Neuronal stem cell (in vitro differentiated cells): ENCODE measurements at regions not wholly inside any gene's neighbourhood (a gene's known extent, or its start where the extent isn't known, plus 50 kb on each side); places are given as distances from the start of the nearest gene placed in this dataset.
"Not testable (repeated sequence)": the region's sequence is repeated elsewhere in the genome, so short reads cannot be mapped to it uniquely, and the experiment has no call there.

Source experiments
- DNase-seq: peaks from one replicate; pipeline ENCODE4 v3.0.0-alpha.2; 2013; ENCODE audit warnings: low spot score
- H2AFZ ChIP-seq: one replicate; pipeline ENCODE4 v1.6.1; 2013; ENCODE audit warnings: mild to moderate bottlenecking, low read length, inconsistent platforms
- H2AK5ac ChIP-seq: 2 replicates; pipeline ENCODE4 v1.6.1; 2013; ENCODE audit warnings: low read depth, mild to moderate bottlenecking, inconsistent platforms, low read length, moderate library complexity, mixed read lengths
- H2BK120ac ChIP-seq: 2 replicates; pipeline ENCODE4 v1.6.1; 2013; ENCODE audit warnings: low read depth, mild to moderate bottlenecking, inconsistent platforms, low read length, moderate library complexity, mixed read lengths
- H2BK12ac ChIP-seq: one replicate; pipeline ENCODE4 v1.6.1; 2013; ENCODE audit warnings: low read length, inconsistent platforms
- H2BK15ac ChIP-seq: 2 replicates; pipeline ENCODE4 v1.6.1; 2013; ENCODE audit warnings: mild to moderate bottlenecking, low read length, inconsistent platforms, mixed read lengths
- H2BK5ac ChIP-seq: one replicate; pipeline ENCODE4 v1.6.1; 2013; ENCODE audit warnings: inconsistent platforms, mild to moderate bottlenecking, low read length, moderate library complexity
- H3K14ac ChIP-seq: one replicate; pipeline ENCODE4 v1.6.1; 2013; ENCODE audit warnings: low read length, inconsistent platforms
- H3K18ac ChIP-seq: 2 replicates; pipeline ENCODE4 v1.6.1; 2013; ENCODE audit warnings: low read length, inconsistent platforms
- H3K23ac ChIP-seq: 2 replicates; pipeline ENCODE4 v1.6.1; 2013; ENCODE audit warnings: low read depth, mild to moderate bottlenecking, mixed read lengths, low read length, inconsistent platforms; ENCODE audit not compliant: poor library complexity
- H3K27ac ChIP-seq: replicated peaks from 3 replicates; pipeline ENCODE4 v1.5.1; 2013; ENCODE audit warnings: low read length, inconsistent platforms
- H3K27me3 ChIP-seq, 3 experiments: 2 replicates each; pipeline ENCODE4 v1.6.1; 2013; ENCODE audit warnings: low read length in 3 of 3, mild to moderate bottlenecking in 2 of 3, inconsistent platforms in 1 of 3, low read depth in 1 of 3, mixed read lengths in 1 of 3, moderate library complexity in 1 of 3; ENCODE audit not compliant: control insufficient read depth in 3 of 3, insufficient read depth in 3 of 3
- H3K36me3 ChIP-seq, 2 donors: replicated peaks in 1 of 2; 2 replicates each; pipeline ENCODE4 v1.6.1; 2013; ENCODE audit warnings: low read length in 2 of 2; ENCODE audit not compliant: control insufficient read depth in 2 of 2, insufficient read depth in 2 of 2
- H3K4ac ChIP-seq: 2 replicates; pipeline ENCODE4 v1.6.1; 2013; ENCODE audit warnings: inconsistent platforms, mild to moderate bottlenecking, low read length, moderate library complexity
- H3K4me1 ChIP-seq, 2 donors: 1 replicate in 1 of 2; 2 replicates in 1 of 2; pipeline ENCODE4 v1.6.1; 2013; ENCODE audit warnings: low read length in 2 of 2, low read depth in 1 of 2; ENCODE audit not compliant: control insufficient read depth in 2 of 2, insufficient read depth in 1 of 2
- H3K4me2 ChIP-seq: one replicate; pipeline ENCODE4 v1.6.1; 2013; ENCODE audit warnings: mild to moderate bottlenecking, low read length, inconsistent platforms; ENCODE audit not compliant: insufficient read depth, poor library complexity, severe bottlenecking
- H3K4me3 ChIP-seq, 2 donors: 2 replicates each; pipeline ENCODE4 v1.5.1; 2013; ENCODE audit warnings: low read length in 2 of 2, mild to moderate bottlenecking in 2 of 2, inconsistent platforms in 1 of 2, moderate library complexity in 1 of 2
- H3K79me1 ChIP-seq: one replicate; pipeline ENCODE4 v1.6.1; 2013; ENCODE audit warnings: low read depth, mild to moderate bottlenecking, inconsistent platforms, low read length, moderate library complexity
- H3K9ac ChIP-seq: one replicate; pipeline ENCODE4 v1.6.1; 2013; ENCODE audit warnings: mild to moderate bottlenecking, low read depth, low read length, inconsistent platforms; ENCODE audit not compliant: poor library complexity
- H3K9me3 ChIP-seq, 2 donors: replicated peaks in 1 of 2; 2 replicates each; pipeline versions ENCODE3 to v1.6.1; 2013; ENCODE audit warnings: low read length in 2 of 2, mild to moderate bottlenecking in 2 of 2, inconsistent platforms in 1 of 2, low read depth in 1 of 2, mixed read lengths in 1 of 2, moderate library complexity in 1 of 2; ENCODE audit not compliant: control insufficient read depth in 2 of 2, insufficient read depth in 1 of 2
- H4K8ac ChIP-seq: one replicate; pipeline ENCODE4 v1.6.1; 2013; ENCODE audit warnings: low read depth, mild to moderate bottlenecking, inconsistent platforms, low read length, moderate library complexity
- H4K91ac ChIP-seq: one replicate; pipeline ENCODE4 v1.6.1; 2013; ENCODE audit warnings: low read length, low read depth, mild to moderate bottlenecking, inconsistent platforms; ENCODE audit not compliant: poor library complexity
- WGBS, 2 donors: extraction: QIAGEN DNeasy Blood & Tissue Kit; methylation state at CpG; one replicate each; pipeline ENCODE4 v1.1.7; 2013; ENCODE audit warnings: missing lambda C conversion rate in 2 of 2, mixed read lengths in 1 of 2; ENCODE audit not compliant: insufficient read length in 2 of 2, insufficient replicate concordance in 1 of 2; ENCODE audit errors: extremely low coverage in 2 of 2; 5-methylcytosine and 5-hydroxymethylcytosine counted together

DNA sequence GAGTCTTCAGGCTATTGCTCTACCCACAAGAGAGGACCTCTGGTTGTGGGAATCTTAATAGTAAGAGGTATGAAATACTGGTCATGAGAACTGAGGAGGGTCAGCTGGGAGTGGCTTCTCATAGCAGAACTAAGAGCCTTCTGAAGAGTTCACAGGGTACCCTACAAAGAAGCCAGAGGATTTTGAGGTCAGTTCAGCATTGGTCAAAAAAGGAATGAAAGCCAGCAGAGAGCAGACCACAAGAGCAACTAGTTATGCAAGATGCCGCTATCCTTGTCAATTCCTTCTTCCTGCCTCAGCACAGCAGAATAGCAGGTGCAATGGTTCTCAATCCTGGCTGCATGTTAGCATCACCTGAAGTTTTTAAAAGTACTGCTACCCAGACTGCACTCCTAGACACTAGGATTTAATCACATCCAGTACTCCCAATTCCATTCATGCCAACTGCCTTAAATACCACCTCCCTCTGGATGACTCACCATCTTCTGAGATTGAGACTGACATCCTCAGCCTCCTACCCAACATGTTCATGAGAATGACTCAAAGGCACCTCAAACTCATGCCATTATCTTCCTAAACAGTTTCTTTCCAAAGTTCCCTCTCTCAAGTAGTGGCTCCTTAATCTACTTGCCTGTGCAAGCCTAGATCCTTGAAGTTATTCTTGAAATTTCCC lies 81.0 kb upstream of the RBMS1 start:
- Histone ChIP-seq H3K18ac (no peak overlapping the region), H3K9me3 (peaks cover 2 to 15% of the 10 kb centered on the region in 2 donors), H3K27ac (no peak overlapping the region), H2BK15ac (no peak overlapping the region), H4K8ac (no peak overlapping the region), H2BK120ac (no peak overlapping the region), H3K79me1 (no peaks in the 10 kb centered on the region), H2AK5ac (no peak overlapping the region), H3K23ac (no peak overlapping the region), H3K27me3 (no peaks in the 10 kb centered on the region), H3K4me3 (no peak overlapping the region), H3K4me2 (no peak overlapping the region), H3K4me1 (no peaks in the 10 kb centered on the region), H4K91ac (no peak overlapping the region), H3K9ac (no peak overlapping the region), H3K36me3 (no peaks in the 10 kb centered on the region), H3K4ac (no peak overlapping the region), H3K14ac (no peak overlapping the region), H2BK12ac (no peak overlapping the region), H2BK5ac (no peak overlapping the region), H2AFZ (no peak overlapping the region)
- DNase-seq, result no peak
- no CpG with 5 or more reads among the region's 1 CpG for WGBS, 2 donors

DNA sequence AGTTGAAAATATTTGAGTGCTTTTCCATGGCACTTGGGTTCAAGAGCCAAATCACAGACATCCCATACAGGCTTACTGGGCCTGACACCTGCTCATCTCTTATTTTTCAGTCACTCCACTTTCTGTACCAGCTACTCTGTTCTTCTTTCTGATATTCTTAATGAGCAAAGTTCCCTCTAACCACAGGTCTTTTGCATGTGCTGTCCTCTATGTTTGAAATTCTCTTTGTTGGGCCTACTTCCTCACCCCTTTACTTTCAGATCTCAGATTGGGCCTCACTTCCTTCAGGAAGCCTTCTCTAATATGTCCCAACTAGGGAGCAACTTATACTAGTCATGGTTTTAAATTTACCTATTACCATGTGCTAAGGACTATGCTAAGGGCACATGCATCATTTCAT lies 81.8 kb upstream of the RBMS1 start:
- Histone ChIP-seq H4K8ac (no peak overlapping the region), H3K9me3 (peaks cover 2 to 15% of the 10 kb centered on the region in 2 donors), H3K4ac (no peak overlapping the region), H2AK5ac (no peak overlapping the region), H3K79me1 (no peaks in the 10 kb centered on the region), H2BK15ac (no peak overlapping the region), H2AFZ (no peak overlapping the region), H3K23ac (no peak overlapping the region), H2BK12ac (no peak overlapping the region), H3K4me3 (no peak overlapping the region), H4K91ac (no peak overlapping the region), H3K27me3 (no peaks in the 10 kb centered on the region), H3K18ac (no peak overlapping the region), H3K27ac (no peak overlapping the region), H3K9ac (no peak overlapping the region), H3K4me1 (peaks cover 0 to 2% of the 10 kb centered on the region in 2 donors), H2BK120ac (no peak overlapping the region), H3K4me2 (no peak overlapping the region), H3K36me3 (no peaks in the 10 kb centered on the region), H2BK5ac (no peak overlapping the region), H3K14ac (no peak overlapping the region)
- DNase-seq, result no peak

DNA sequence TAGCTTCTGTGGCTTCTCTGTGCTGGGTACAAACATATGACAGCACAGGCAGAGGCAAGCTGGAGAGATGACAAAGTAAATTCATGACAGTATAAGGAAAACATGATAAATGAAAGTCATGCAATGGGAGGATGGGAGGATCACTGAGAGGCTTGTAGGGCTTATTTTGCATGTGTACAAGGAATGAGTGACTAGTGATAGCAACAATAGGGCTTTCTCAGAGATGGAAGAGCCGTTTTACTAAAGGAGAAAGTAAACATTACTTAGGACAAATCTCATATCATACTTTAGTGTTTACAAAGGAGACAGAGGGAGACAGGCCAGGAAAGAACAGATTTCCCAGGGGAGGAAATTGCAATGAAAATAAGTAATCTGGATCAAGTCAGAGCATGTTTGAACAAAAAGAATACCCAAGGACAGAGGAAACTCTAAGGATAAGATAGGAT lies 82.5 kb upstream of the RBMS1 start:
- Histone ChIP-seq H3K4me2 (no peak overlapping the region), H3K14ac (no peak overlapping the region), H3K4ac (no peak overlapping the region), H3K79me1 (no peaks in the 10 kb centered on the region), H3K4me1 (peaks cover under 1 to 4% of the 10 kb centered on the region in 2 donors), H3K9me3 (peaks cover 2 to 15% of the 10 kb centered on the region in 2 donors), H2BK15ac (no peak overlapping the region), H3K4me3 (no peak overlapping the region), H2AK5ac (no peak overlapping the region), H2AFZ (peak overlapping the region; percentile 25), H3K23ac (no peak overlapping the region), H3K36me3 (no peaks in the 10 kb centered on the region), H3K27ac (no peak overlapping the region), H2BK12ac (no peak overlapping the region), H2BK5ac (no peak overlapping the region), H4K8ac (no peak overlapping the region), H4K91ac (no peak overlapping the region), H3K27me3 (no peaks in the 10 kb centered on the region), H3K18ac (no peak overlapping the region), H3K9ac (no peak overlapping the region), H2BK120ac (no peak overlapping the region)
- DNase-seq, result no peak
- WGBS, 2 donors, result no CpG with 5 or more reads among the region's 1 CpG

DNA sequence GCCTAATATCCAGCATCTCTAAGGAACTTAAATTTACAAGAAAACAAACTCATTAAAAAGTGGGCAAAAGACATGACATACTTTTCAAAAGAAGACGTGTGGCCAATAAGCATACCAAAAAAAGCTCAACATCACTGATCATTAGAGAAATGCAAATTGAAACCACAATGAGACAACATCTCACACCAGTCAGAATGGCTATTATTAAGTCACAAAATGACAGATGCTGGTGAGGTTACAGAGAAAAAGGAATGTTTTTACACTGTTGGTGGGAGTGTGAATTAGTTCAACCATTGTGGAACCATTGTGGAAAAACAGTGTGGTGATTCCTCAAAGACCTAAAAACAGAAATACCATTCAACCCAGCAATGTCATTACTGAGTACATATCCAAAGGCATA lies 83.5 kb upstream of the RBMS1 start:
- not testable (repeated sequence) for H3K27ac ChIP-seq

More for the DNA sequence above, 83.5 kb upstream of the RBMS1 start:
- no CpG with 5 or more reads among the region's 1 CpG for WGBS, 2 donors
- H3K23ac ChIP-seq, H2AFZ ChIP-seq, H3K4ac ChIP-seq, H2AK5ac ChIP-seq, H3K4me3 ChIP-seq, H3K4me2 ChIP-seq, H3K79me1 ChIP-seq, H3K36me3 ChIP-seq, H2BK5ac ChIP-seq, H3K14ac ChIP-seq, H4K91ac ChIP-seq, H3K9ac ChIP-seq, H3K4me1 ChIP-seq, H2BK120ac ChIP-seq, H2BK15ac ChIP-seq, H4K8ac ChIP-seq, H3K27me3 ChIP-seq, DNase-seq, H2BK12ac ChIP-seq, H3K18ac ChIP-seq: not testable (repeated sequence)
- H3K9me3 ChIP-seq, result peaks cover 1 to 15% of the 10 kb centered on the region in 2 donors
